Common myeloid progenitor, CD34-positive (primary cell): ENCODE measurements at regions not wholly inside any gene's neighbourhood (a gene's known extent, or its start where the extent isn't known, plus 50 kb on each side); places are given as distances from the start of the nearest gene placed in this dataset.

ENCODE experiments used
- CTCF ChIA-PET: fragments of 350-600 bp; sonication (Branson Sonifier 250); formaldehyde crosslinking; loops from one replicate; lab custom pipeline; 2021; ENCODE audit warnings: antibody characterized with exemption; lab: Charles Lee
- POLR2A ChIA-PET: fragments of 350-600 bp; sonication (Branson Sonifier 250); formaldehyde crosslinking; loops from one replicate; lab custom pipeline; 2021; ENCODE audit warnings: antibody characterized with exemption; lab: Charles Lee
- DNase-seq, 3 donors: peaks; one replicate each; pipeline versions ENCODE4 v3.0.0 to v3.0.0-alpha.2; 2013
- H3K27ac ChIP-seq, 2 experiments: 1 replicate in 1 of 2; 2 replicates in 1 of 2; pipeline ENCODE4 v1.7.0; 2013; ENCODE audit warnings: inconsistent platforms in 2 of 2, low read length in 2 of 2, mild to moderate bottlenecking in 2 of 2, low read depth in 1 of 2, moderate library complexity in 1 of 2; ENCODE audit not compliant: severe bottlenecking in 2 of 2, insufficient read depth in 1 of 2, poor library complexity in 1 of 2
- H3K27me3 ChIP-seq, 5 experiments: replicated peaks in 2 of 5; 1 replicate in 3 of 5; 2 replicates in 2 of 5; pipeline versions ENCODE4 v1.6.1 to v1.7.0; 2013; ENCODE audit warnings: low read length in 4 of 5, mild to moderate bottlenecking in 2 of 5, moderate library complexity in 2 of 5, inconsistent platforms in 1 of 5; ENCODE audit not compliant: insufficient read depth in 5 of 5, control insufficient read depth in 4 of 5
- H3K36me3 ChIP-seq, 4 experiments: 1 replicate in 2 of 4; 2 replicates in 2 of 4; pipeline versions ENCODE4 v1.6.1 to v1.7.0; 2013; ENCODE audit warnings: low read length in 3 of 4, control low read depth in 1 of 4, mild to moderate bottlenecking in 1 of 4; ENCODE audit not compliant: control insufficient read depth in 4 of 4, insufficient read depth in 4 of 4
- H3K4me1 ChIP-seq, 4 experiments: 1 replicate in 3 of 4; 2 replicates in 1 of 4; pipeline versions ENCODE4 v1.6.1 to v1.7.1; 2013; ENCODE audit warnings: low read length in 3 of 4, mild to moderate bottlenecking in 3 of 4, control low read depth in 1 of 4, inconsistent platforms in 1 of 4, moderate library complexity in 1 of 4; ENCODE audit not compliant: control insufficient read depth in 4 of 4, insufficient read depth in 4 of 4; ENCODE audit errors: control extremely low read depth in 1 of 4
- H3K4me3 ChIP-seq, 7 experiments: 1 replicate in 4 of 7; 2 replicates in 3 of 7; pipeline versions ENCODE4 v1.5.1 to v1.7.0; 2013; ENCODE audit warnings: mild to moderate bottlenecking in 7 of 7, low read length in 6 of 7, moderate library complexity in 6 of 7, inconsistent platforms in 2 of 7, low read depth in 2 of 7, control low read depth in 1 of 7; ENCODE audit not compliant: insufficient read depth in 4 of 7, control insufficient read depth in 1 of 7; ENCODE audit errors: extremely low read depth in 1 of 7
- H3K9me3 ChIP-seq, 5 experiments: 1 replicate in 4 of 5; 2 replicates in 1 of 5; pipeline versions ENCODE4 v1.6.1 to v1.7.1; 2013; ENCODE audit warnings: low read length in 4 of 5, mild to moderate bottlenecking in 2 of 5, inconsistent platforms in 1 of 5, low read depth in 1 of 5, moderate library complexity in 1 of 5; ENCODE audit not compliant: control insufficient read depth in 4 of 5, insufficient read depth in 2 of 5; ENCODE audit errors: control extremely low read depth in 1 of 5
- WGBS: methylation state at CpG from one replicate; pipeline ENCODE4 v1.1.5; 2013; ENCODE audit not compliant: insufficient coverage; 5-methylcytosine and 5-hydroxymethylcytosine counted together

DNA sequence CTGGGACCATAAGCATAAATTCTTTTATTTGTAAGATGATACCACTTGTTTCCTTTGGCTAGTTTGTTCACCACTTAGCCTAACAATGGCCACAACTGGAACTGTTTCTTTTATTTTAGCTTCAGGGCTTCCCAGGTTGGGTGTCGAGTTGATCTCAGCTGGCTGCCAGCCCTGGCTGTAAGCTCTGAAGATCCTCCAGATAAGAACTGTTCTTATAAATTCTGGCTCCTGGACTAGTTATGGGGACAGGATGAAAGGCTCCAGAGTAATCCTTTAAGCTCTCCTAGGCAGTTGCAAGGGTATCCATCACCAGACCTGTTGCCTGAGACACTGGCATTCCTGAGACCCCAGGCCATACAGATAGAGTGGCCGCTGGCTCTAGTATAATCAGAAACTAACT is 129.4 kb upstream of the ACSL4 start:
- H3K9me3 ChIP-seq, result no peaks in the 10 kb centered on the region
- POLR2A ChIA-PET, result no interaction called here
- H3K4me3 ChIP-seq, result no peak overlapping the region
- no peak overlapping the region for H3K27ac ChIP-seq
- H3K27me3 ChIP-seq, result no peaks in the 10 kb centered on the region
- no peaks in the 10 kb centered on the region for H3K4me1 ChIP-seq
- no peaks in the 10 kb centered on the region for H3K36me3 ChIP-seq
- CTCF ChIA-PET, result interaction anchor here (1.2 to 2.7 kb wide), 2 partner anchors 26 to 150 kb away, joined by 5 to 13 read pairs; no protein-coding TSS in a partner anchor
- no peak for DNase-seq
- WGBS, result 83% methylated on average over 2 of the region's 2 CpGs

GRCh38 chrX:109863811-109864210 is 130.8 kb upstream of the ACSL4 start:
- Histone ChIP-seq H3K27me3 (no peaks in the 10 kb centered on the region), H3K27ac (no peak overlapping the region), H3K36me3 (no peaks in the 10 kb centered on the region), H3K9me3 (no peaks in the 10 kb centered on the region), H3K4me1 (no peaks in the 10 kb centered on the region), H3K4me3 (no peak overlapping the region)
- ChIA-PET CTCF (interaction anchor here (1.0 to 2.7 kb wide), 2 partner anchors 28 to 151 kb away, joined by 3 to 13 read pairs; no protein-coding TSS in a partner anchor), POLR2A (no interaction called here)
- DNase-seq, result no peak

- ChIA-PET CTCF (interaction anchor here (1.0 to 1.5 kb wide), 4 partner anchors 14 to 158 kb away, joined by 3 to 5 read pairs (median 4); no protein-coding TSS in a partner anchor), POLR2A (no interaction called here)
- H3K4me1 ChIP-seq, result peaks cover 0 to 3% (median 0%) of the 10 kb centered on the region in 4 experiments
- H3K36me3 ChIP-seq, result no peaks in the 10 kb centered on the region
- 84% methylated on average over 3 of the region's 4 CpGs for WGBS
- no peaks in the 10 kb centered on the region for H3K27me3 ChIP-seq
- H3K4me3 ChIP-seq, result no peak overlapping the region
- no peaks in the 10 kb centered on the region for H3K9me3 ChIP-seq
- no peak for DNase-seq
- no peak overlapping the region for H3K27ac ChIP-seq
These were observed 131.6 kb upstream of the TMEM164 start for GRCh38 chrX:109871121-109871888.

- ChIA-PET POLR2A (no interaction called here), CTCF (interaction anchor here (1.1 to 1.5 kb wide), 3 partner anchors 18 to 159 kb away, joined by 3 to 5 read pairs (median 5); no protein-coding TSS in a partner anchor)
- Histone ChIP-seq H3K4me1 (peaks cover 0 to 3% (median 0%) of the 10 kb centered on the region in 4 experiments), H3K36me3 (no peaks in the 10 kb centered on the region), H3K27ac (no peak overlapping the region), H3K4me3 (no peak overlapping the region), H3K27me3 (no peaks in the 10 kb centered on the region), H3K9me3 (no peaks in the 10 kb centered on the region)
- peak in 2 of 3 donors; percentile 36 to 62 for DNase-seq
- no CpG with 5 or more reads among the region's 4 CpGs for WGBS
These were observed 130.7 kb upstream of the TMEM164 start for GRCh38 chrX:109872021-109872732.

GRCh38 chrX:109873574-109873973 is 129.3 kb upstream of the TMEM164 start:
- Histone ChIP-seq H3K4me3 (no peak overlapping the region), H3K4me1 (peaks cover 2 to 12% (median 5%) of the 10 kb centered on the region in 4 experiments), H3K36me3 (no peaks in the 10 kb centered on the region), H3K9me3 (no peaks in the 10 kb centered on the region), H3K27me3 (no peaks in the 10 kb centered on the region), H3K27ac (no peak overlapping the region)
- DNase-seq, result no peak
- ChIA-PET CTCF (interaction anchor here (1.3 kb wide), 1 partner anchor 18 kb away, joined by 4 read pairs; no protein-coding TSS in a partner anchor), POLR2A (no interaction called here)
- no CpG with 5 or more reads among the region's 1 CpG for WGBS

- Histone ChIP-seq H3K27me3 (no peaks in the 10 kb centered on the region), H3K27ac (no peak overlapping the region), H3K4me3 (no peak overlapping the region), H3K4me1 (peaks cover 3 to 12% (median 6%) of the 10 kb centered on the region in 4 experiments), H3K9me3 (no peaks in the 10 kb centered on the region), H3K36me3 (no peaks in the 10 kb centered on the region)
- CTCF ChIA-PET, result interaction anchor here (1.3 kb wide), 1 partner anchor 17 kb away, joined by 4 read pairs; no protein-coding TSS in a partner anchor
- no peak for DNase-seq
- POLR2A ChIA-PET, result no interaction called here
- WGBS, result 86% methylated on average over 6 of the region's 6 CpGs
These were observed 128.9 kb upstream of the TMEM164 start for GRCh38 chrX:109873983-109874382.
